MM.1S (cell line): ENCODE measurements at regions not wholly inside any gene's neighbourhood (a gene's known extent, or its start where the extent isn't known, plus 50 kb on each side); places are given as distances from the start of the nearest gene placed in this dataset.

Source experiments
- EZH2 ChIP-seq: fragments of 300-600 bp; sonication (generic); optimal IDR thresholded peaks from 2 replicates; pipeline ENCODE3; 2017; ENCODE audit warnings: low read depth, mild to moderate bottlenecking, antibody characterized with exemption, low read length, mixed read lengths
- TF ChIP-seq, protein P1 (sequence below): fragments of 300-600 bp; sonication (generic); IDR thresholded peaks from 2 replicates; pipeline ENCODE4 v1.5.1; 2016; ENCODE audit warnings: antibody characterized with exemption, low read length, mixed read lengths

- TF ChIP-seq, protein P1, sequence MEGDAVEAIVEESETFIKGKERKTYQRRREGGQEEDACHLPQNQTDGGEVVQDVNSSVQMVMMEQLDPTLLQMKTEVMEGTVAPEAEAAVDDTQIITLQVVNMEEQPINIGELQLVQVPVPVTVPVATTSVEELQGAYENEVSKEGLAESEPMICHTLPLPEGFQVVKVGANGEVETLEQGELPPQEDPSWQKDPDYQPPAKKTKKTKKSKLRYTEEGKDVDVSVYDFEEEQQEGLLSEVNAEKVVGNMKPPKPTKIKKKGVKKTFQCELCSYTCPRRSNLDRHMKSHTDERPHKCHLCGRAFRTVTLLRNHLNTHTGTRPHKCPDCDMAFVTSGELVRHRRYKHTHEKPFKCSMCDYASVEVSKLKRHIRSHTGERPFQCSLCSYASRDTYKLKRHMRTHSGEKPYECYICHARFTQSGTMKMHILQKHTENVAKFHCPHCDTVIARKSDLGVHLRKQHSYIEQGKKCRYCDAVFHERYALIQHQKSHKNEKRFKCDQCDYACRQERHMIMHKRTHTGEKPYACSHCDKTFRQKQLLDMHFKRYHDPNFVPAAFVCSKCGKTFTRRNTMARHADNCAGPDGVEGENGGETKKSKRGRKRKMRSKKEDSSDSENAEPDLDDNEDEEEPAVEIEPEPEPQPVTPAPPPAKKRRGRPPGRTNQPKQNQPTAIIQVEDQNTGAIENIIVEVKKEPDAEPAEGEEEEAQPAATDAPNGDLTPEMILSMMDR: peak; percentile 84
- no peak for TF ChIP-seq EZH2
Observed at GRCh38 chr20:34190679-34191090, 50.5 kb upstream of the ASIP start.
